Fibroblast of pulmonary artery (primary cell): ENCODE measurements at regions not wholly inside any gene's neighbourhood (a gene's known extent, or its start where the extent isn't known, plus 50 kb on each side); places are given as distances from the start of the nearest gene placed in this dataset.

Experiments
- DNase-seq: peaks from one replicate; pipeline ENCODE4 v3.0.0-alpha.2; 2010; ENCODE audit warnings: low read depth
- H3K4me3 ChIP-seq: replicated peaks from 2 replicates; pipeline ENCODE4 v1.5.1; 2011; ENCODE audit warnings: low read depth, mild to moderate bottlenecking, control low read depth, low read length, moderate library complexity
- CTCF ChIP-seq: IDR thresholded peaks from 2 replicates; pipeline ENCODE4 v1.5.1; 2011; ENCODE audit warnings: mild to moderate bottlenecking, control low read depth, low read length, inconsistent platforms; ENCODE audit errors: missing control alignments

GRCh38 chr6:126180585-126180984 lies 159.3 kb upstream of the CENPW start:
- no peak overlapping the region for H3K4me3 ChIP-seq
- peak; percentile 90 for DNase-seq
- no peak for TF ChIP-seq CTCF

- TF ChIP-seq CTCF, result no peak
These were observed 158.7 kb upstream of the CENPW start for GRCh38 chr6:126181173-126181741.

DNA sequence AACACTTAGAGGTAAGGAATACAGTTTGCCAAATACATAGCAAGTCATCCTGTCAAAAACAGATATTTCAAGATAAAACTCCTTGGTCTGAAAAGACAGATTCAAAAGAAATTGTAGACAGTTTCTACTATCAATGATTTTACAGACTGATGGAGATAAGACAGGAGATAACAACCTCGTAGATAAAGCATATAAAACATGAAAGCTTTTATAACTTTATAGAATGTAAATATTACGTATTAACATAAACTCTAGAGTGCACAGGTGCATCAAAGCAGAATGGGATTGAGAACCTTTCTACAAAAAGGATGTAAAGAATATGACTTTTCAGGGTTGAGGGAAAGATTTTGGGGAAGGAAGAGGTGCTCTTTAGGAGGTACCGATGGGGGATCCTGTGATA lies 158.0 kb upstream of the CENPW start:
- no peak overlapping the region for H3K4me3 ChIP-seq
- TF ChIP-seq CTCF, result no peak

More at GRCh38 chr6:126181173-126181741, 158.7 kb upstream of the CENPW start:
- no peak overlapping the region for H3K4me3 ChIP-seq
- DNase-seq, result no peak

DNA sequence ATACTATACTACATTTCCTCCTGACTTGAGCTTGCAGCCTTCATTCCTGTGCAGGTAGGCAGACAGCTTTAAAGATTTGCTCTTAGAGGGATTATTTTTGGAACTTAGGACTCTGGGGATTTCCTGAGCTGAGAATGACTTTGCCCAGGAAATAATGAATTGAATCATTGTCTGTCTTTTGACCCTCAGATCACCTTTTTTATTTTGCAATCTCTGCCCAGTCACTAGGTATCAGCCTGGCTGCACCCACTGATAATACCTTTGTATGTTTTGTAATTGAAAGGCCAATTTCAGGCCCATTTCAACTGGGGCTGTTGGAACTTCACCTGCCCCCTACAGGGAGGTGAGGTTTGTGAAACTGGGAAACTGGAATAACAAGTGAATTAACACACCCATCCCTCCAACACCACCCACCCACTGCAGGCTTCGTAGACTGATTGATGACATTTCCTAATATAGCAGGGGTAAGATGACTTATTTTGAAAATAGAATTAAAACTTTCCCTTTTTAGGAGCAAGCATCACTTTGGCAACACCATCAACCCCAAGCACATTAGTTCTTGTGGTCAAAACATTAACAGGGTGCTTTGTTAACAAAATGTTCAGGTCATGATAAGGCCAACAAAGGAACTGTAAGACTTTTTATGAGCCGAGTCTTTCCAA lies 157.1 kb upstream of the CENPW start:
- TF ChIP-seq CTCF, result no peak
- H3K4me3 ChIP-seq, result no peak overlapping the region
- peak; percentile 26 for DNase-seq

More for the DNA sequence above, 158.0 kb upstream of the CENPW start:
- no peak for DNase-seq

GRCh38 chr6:126185774-126186173 lies 154.1 kb upstream of the CENPW start:
- no peak for DNase-seq
- H3K4me3 ChIP-seq, result no peak overlapping the region
- TF ChIP-seq CTCF, result no peak

DNA sequence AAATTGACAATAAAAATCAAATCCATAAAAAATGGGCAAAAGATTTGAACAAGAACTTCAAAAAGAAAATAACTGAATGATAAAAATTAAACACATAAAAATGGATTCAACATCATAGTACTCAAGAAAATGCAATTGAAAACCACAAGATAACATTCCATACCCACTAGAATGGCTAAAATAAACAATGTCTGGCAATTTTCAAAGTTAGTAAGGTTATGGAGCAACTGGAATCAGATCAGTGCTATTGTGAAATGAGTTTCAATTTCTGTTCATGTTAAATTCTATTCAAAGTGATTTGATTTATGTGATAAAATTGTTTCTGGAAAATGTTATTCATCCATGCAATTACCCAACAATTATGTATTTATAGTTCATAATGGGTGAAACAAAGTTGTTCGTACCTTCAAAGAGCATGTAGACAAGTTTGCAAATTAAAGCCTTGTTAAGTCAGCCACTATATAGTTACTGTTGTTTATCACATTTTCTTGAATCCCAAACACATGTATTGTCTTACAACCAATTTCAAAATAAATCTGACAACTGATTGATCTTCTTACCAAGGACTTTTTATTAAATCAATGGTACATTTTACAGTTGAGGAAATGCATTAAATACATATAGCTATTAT lies 151.5 kb upstream of the CENPW start:
- H3K4me3 ChIP-seq, result no peak overlapping the region

More for the DNA sequence above, 151.5 kb upstream of the CENPW start:
- no peak for TF ChIP-seq CTCF
- peak; percentile 81 for DNase-seq
